ENCODE measurements at regions not wholly inside any gene's neighbourhood (a gene's known extent, or its start where the extent isn't known, plus 50 kb on each side); places are given as distances from the start of the nearest gene placed in this dataset.

DNA sequence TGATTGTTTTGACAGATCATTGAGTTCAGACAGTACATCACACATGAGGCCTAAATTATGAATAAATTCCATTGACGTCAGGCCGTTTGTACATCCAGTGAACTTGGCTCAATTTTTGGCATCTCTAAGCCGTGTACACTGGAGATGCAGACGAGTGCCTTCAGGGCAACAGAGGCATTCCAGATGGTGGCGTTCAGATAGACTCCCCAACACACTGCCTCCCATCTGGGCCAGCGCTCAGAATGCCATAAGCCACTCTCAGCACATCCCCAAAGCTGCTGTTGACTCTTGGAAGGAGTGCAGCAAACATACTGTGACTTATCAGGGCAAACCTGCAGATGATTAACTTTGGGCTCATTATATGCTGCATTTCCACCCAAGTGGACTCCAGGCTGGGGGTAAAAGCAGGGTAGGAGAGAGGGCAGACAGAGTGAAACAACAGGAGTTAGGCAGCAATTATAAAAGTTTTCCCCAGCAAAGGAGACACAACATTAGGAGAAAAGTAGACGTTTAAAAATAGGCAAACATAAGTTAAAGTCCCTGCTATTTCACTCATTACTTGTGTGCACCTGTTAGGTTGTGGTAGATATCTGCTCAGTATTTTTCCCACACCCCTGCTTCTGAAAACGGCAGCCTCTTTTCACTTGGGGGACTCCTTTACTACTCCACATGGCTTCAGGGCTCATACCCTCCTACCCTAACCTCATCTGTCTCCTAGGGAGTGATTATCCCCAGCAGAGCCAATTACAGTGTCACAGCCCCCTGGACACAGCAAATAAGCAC is 60.2 kb upstream of the PDE3B start:
- TF ChIP-seq, protein P1, sequence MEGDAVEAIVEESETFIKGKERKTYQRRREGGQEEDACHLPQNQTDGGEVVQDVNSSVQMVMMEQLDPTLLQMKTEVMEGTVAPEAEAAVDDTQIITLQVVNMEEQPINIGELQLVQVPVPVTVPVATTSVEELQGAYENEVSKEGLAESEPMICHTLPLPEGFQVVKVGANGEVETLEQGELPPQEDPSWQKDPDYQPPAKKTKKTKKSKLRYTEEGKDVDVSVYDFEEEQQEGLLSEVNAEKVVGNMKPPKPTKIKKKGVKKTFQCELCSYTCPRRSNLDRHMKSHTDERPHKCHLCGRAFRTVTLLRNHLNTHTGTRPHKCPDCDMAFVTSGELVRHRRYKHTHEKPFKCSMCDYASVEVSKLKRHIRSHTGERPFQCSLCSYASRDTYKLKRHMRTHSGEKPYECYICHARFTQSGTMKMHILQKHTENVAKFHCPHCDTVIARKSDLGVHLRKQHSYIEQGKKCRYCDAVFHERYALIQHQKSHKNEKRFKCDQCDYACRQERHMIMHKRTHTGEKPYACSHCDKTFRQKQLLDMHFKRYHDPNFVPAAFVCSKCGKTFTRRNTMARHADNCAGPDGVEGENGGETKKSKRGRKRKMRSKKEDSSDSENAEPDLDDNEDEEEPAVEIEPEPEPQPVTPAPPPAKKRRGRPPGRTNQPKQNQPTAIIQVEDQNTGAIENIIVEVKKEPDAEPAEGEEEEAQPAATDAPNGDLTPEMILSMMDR (IDR thresholded peaks at IDR 0.05), result no peak
- H3K4me3 ChIP-seq, result no peak overlapping the region
- no peaks in the 10 kb centered on the region for H3K36me3 ChIP-seq
- H3K27ac ChIP-seq, result peak overlapping the region; percentile 62 to 63
- H3K9me3 ChIP-seq, result no peaks in the 10 kb centered on the region
- DNase-seq (ENCODE audit: low spot score), result peak; percentile 68
- H3K27me3 ChIP-seq, result no peaks in the 10 kb centered on the region
- H3K4me1 ChIP-seq, result peaks cover 0 to 7% of the 10 kb centered on the region in 2 donors

DNA sequence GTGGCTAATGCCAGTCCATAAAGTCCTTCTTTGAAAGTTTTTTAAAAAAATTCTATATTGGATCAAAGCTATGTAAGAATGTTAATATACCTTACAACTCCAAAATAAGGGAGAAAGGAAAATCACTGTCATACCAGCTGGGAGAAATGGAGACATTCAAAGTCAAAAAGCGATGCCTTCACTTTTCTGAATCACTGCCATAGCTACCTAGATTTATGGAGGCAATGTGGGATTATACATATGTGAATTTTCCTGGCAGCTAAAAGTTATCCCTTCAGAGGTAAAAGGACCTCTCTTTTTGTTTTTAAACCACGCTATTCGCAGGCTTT is 59.6 kb upstream of the PDE3B start:
- Histone ChIP-seq H3K4me1 (peaks cover 0 to 1% of the 10 kb centered on the region in 2 donors), H3K4me3 (no peak overlapping the region), H3K9me3 (no peaks in the 10 kb centered on the region), H3K27ac (peak overlapping the region; percentile 41 to 62), H3K27me3 (no peaks in the 10 kb centered on the region), H3K36me3 (no peaks in the 10 kb centered on the region)
- DNase-seq (ENCODE audit: low spot score), result no peak
- TF ChIP-seq, protein P1 (IDR thresholded peaks at IDR 0.05), result no peak

DNA sequence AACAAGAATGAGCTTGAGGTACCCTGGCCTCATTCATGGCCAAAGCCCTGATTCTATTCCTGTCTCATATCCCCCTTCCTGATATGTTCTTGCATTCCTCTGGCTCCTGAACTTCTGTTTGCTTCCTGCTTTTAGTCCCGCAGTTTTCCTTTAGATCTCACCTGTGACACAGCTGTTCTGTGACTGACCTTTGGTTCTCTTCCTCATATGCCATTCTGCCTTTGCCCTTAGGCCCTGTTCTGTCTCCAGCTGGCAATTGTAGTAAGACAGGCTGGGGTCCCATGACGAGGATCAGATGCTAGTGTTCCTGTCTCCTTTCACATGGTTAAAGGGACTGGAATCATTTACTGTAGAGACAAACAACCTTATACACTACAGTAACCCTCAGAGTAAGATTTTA is 59.0 kb upstream of the PDE3B start:
- no peak for DNase-seq (ENCODE audit: low spot score)
- no peaks in the 10 kb centered on the region for H3K36me3 ChIP-seq
- H3K4me3 ChIP-seq, result no peak overlapping the region
- H3K4me1 ChIP-seq, result no peaks in the 10 kb centered on the region
- H3K27me3 ChIP-seq, result no peaks in the 10 kb centered on the region
- peak overlapping the region; percentile 35 to 62 for H3K27ac ChIP-seq
- TF ChIP-seq, protein P1 (IDR thresholded peaks at IDR 0.05), result no peak
- no peaks in the 10 kb centered on the region for H3K9me3 ChIP-seq

DNA sequence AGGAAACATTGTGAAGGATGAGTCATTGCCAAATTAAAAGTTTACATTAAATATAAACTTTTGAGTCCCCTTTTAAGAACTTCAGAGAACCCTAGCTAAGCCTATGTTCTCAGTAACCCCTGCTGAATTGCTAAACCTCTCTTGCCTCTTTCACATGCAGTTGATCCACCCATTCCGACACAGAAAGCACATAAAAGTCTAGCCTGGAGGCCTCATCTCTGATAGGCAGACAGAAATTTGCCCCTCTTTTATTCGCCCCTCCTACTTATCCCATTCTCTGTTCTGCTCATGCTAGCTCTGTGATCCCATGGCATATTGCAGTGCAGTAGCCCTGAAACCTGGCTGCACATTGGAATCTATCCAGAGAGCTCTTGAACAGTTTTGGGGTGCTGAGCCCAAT is 58.2 kb upstream of the PDE3B start:
- no peak for DNase-seq (ENCODE audit: low spot score)
- no peaks in the 10 kb centered on the region for H3K27me3 ChIP-seq
- H3K27ac ChIP-seq, result no peak overlapping the region
- H3K36me3 ChIP-seq, result no peaks in the 10 kb centered on the region
- H3K4me1 ChIP-seq, result no peaks in the 10 kb centered on the region
- H3K9me3 ChIP-seq, result no peaks in the 10 kb centered on the region
- TF ChIP-seq, protein P1 (IDR thresholded peaks at IDR 0.05), result no peak
- no peak overlapping the region for H3K4me3 ChIP-seq

DNA sequence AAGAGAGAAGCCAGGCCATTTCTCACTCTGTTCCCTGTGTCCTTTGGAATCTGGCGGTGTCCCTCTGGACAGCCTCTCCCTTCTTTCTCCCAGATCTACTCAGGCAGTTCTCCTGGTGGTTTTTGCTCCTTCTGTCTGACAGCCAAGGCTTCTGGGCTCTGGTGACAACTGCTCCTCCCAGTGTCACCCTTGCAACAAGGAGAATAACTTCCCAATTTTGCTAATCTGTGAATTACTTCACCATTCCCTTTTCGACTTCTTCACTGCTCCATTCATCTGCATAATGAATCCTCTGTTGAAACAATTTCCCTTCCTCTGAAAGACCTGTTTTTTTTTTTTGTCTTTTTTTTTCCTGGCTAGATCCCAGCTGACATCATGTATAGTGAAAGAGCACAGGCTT is 56.3 kb upstream of the PDE3B start:
- Histone ChIP-seq H3K9me3 (no peaks in the 10 kb centered on the region), H3K36me3 (no peaks in the 10 kb centered on the region), H3K4me3 (no peak overlapping the region), H3K27me3 (no peaks in the 10 kb centered on the region), H3K27ac (peak overlapping the region; percentile 19 to 67), H3K4me1 (no peaks in the 10 kb centered on the region)
- TF ChIP-seq, protein P1 (IDR thresholded peaks at IDR 0.05), result no peak
- DNase-seq (ENCODE audit: low spot score), result no peak

DNA sequence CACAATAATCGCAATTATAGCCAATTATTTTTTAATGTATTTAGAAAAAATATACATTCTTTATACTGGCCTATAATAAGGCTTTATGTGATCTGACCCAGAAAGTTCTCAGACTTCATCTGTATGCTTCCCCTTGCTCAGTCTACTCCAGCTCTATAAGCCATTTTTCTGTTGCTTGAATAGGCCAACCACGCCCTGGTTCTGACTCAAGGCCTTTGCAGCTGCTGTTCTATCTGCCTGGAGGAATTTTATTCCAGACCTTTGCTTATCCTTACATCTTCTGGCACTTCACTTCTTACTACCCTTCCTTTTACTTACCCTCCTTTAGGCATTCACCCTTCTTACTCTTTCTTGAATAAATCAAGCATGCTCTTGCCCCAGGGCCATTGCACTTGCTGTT is 54.9 kb upstream of the PDE3B start:
- no peaks in the 10 kb centered on the region for H3K27me3 ChIP-seq
- H3K27ac ChIP-seq, result no peak overlapping the region
- no peak overlapping the region for H3K4me3 ChIP-seq
- DNase-seq (ENCODE audit: low spot score), result no peak
- H3K4me1 ChIP-seq, result no peaks in the 10 kb centered on the region
- TF ChIP-seq, protein P1 (IDR thresholded peaks at IDR 0.05), result no peak
- H3K36me3 ChIP-seq, result no peaks in the 10 kb centered on the region
- H3K9me3 ChIP-seq, result no peaks in the 10 kb centered on the region

Data from right atrium auricular region (tissue), 2 donors.